IMR-90 (cell line): ENCODE measurements at regions not wholly inside any gene's neighbourhood (a gene's known extent, or its start where the extent isn't known, plus 50 kb on each side); places are given as distances from the start of the nearest gene placed in this dataset.

ENCODE experiments used
- ATAC-seq: fragments of 200-7000 bp; cut with Tn5 transposase; 2 replicates; pipeline ENCODE4 v1.9.1; 2020; ENCODE audit warnings: low read depth, mild to moderate bottlenecking, moderate library complexity
- BruUV-seq: library from RNA; stranded (reverse); fragments of 400-500 nt; replicated peaks from 2 replicates; lab custom pipeline; 2021; lab: Mats Ljungman, UMichigan
- CTCF ChIA-PET: fragments of 300-600 bp; formaldehyde crosslinking; extraction: SDS; loops from one replicate; lab custom pipeline; 2021; ENCODE audit warnings: antibody characterized with exemption; lab: Yijun Ruan, JAX
- POLR2A ChIA-PET: fragments of 300-600 bp; sonication (Branson Sonifier 250); formaldehyde crosslinking; loops from one replicate; lab custom pipeline; 2022; ENCODE audit warnings: antibody characterized with exemption; ENCODE audit not compliant: unreplicated experiment; lab: Charles Lee
- DNase-seq: peaks from one replicate; pipeline ENCODE4 v3.0.0; 2013
- H2AFZ ChIP-seq: replicated peaks from 2 replicates; pipeline ENCODE3; 2013; ENCODE audit warnings: low read length, mild to moderate bottlenecking; ENCODE audit not compliant: poor library complexity
- H2AK5ac ChIP-seq: 2 replicates; pipeline ENCODE4 v1.6.1; 2013; ENCODE audit warnings: low read depth, low read length, inconsistent platforms
- H2AK9ac ChIP-seq: replicated peaks from 2 replicates; pipeline ENCODE3; 2013; ENCODE audit warnings: mild to moderate bottlenecking, low read depth, low read length, moderate library complexity; ENCODE audit not compliant: poor library complexity
- H2BK120ac ChIP-seq: 2 replicates; pipeline ENCODE4 v1.6.1; 2013; ENCODE audit warnings: low read depth, low read length, inconsistent platforms
- H2BK15ac ChIP-seq: 3 replicates; pipeline ENCODE4 v1.6.1; 2013; ENCODE audit warnings: low read depth, low read length, inconsistent platforms
- H2BK20ac ChIP-seq: 2 replicates; pipeline ENCODE4 v1.6.1; 2013; ENCODE audit warnings: low read depth, mild to moderate bottlenecking, inconsistent platforms, low read length, moderate library complexity
- H2BK5ac ChIP-seq: 2 replicates; pipeline ENCODE4 v1.6.1; 2013; ENCODE audit warnings: mild to moderate bottlenecking, low read depth, low read length, inconsistent platforms; ENCODE audit not compliant: poor library complexity, severe bottlenecking
- H3K14ac ChIP-seq: replicated peaks from 2 replicates; pipeline ENCODE4 v1.6.1; 2013; ENCODE audit warnings: low read depth, low read length, inconsistent platforms
- H3K18ac ChIP-seq: 2 replicates; pipeline ENCODE4 v1.6.1; 2013; ENCODE audit warnings: low read depth, low read length, control low read depth
- H3K23ac ChIP-seq: 2 replicates; pipeline ENCODE4 v1.6.1; 2013; ENCODE audit warnings: low read depth, low read length, inconsistent platforms
- H3K27ac ChIP-seq: 2 replicates; pipeline ENCODE4 v1.5.1; 2013; ENCODE audit warnings: mild to moderate bottlenecking, control low read depth, low read length; ENCODE audit not compliant: insufficient read depth
- H3K27me3 ChIP-seq: 2 replicates; pipeline ENCODE4 v1.6.1; 2013; ENCODE audit warnings: low read length; ENCODE audit not compliant: control insufficient read depth, insufficient read depth
- H3K36me3 ChIP-seq: 2 replicates; pipeline ENCODE4 v1.6.1; 2013; ENCODE audit warnings: low read length, mixed read lengths; ENCODE audit not compliant: control insufficient read depth, insufficient read depth
- H3K4ac ChIP-seq: 2 replicates; pipeline ENCODE4 v1.6.1; 2013; ENCODE audit warnings: low read depth, low read length, inconsistent platforms
- H3K4me1 ChIP-seq: 2 replicates; pipeline ENCODE4 v1.6.1; 2013; ENCODE audit warnings: low read length, mixed read lengths; ENCODE audit not compliant: control insufficient read depth, insufficient read depth
- H3K4me2 ChIP-seq: 2 replicates; pipeline ENCODE4 v1.6.1; 2013; ENCODE audit warnings: low read depth, mild to moderate bottlenecking, control low read depth, low read length, moderate library complexity
- H3K4me3 ChIP-seq: 2 replicates; pipeline ENCODE4 v1.5.1; 2013; ENCODE audit warnings: low read depth, mild to moderate bottlenecking, control low read depth, low read length, moderate library complexity; ENCODE audit not compliant: insufficient read depth
- H3K56ac ChIP-seq: 2 replicates; pipeline ENCODE4 v1.6.1; 2013; ENCODE audit warnings: low read length, inconsistent platforms; ENCODE audit not compliant: insufficient read depth; ENCODE audit errors: extremely low read depth
- H3K79me1 ChIP-seq, 2 experiments: 2 replicates each; pipeline ENCODE4 v1.6.1; 2013; ENCODE audit warnings: low read length in 2 of 2, inconsistent platforms in 1 of 2, low read depth in 1 of 2
- H3K9ac ChIP-seq: 2 replicates; pipeline ENCODE4 v1.6.1; 2013; ENCODE audit warnings: low read depth, low read length, control low read depth
- H3K9me1 ChIP-seq: 2 replicates; pipeline ENCODE4 v1.6.1; 2013; ENCODE audit warnings: low read length, inconsistent platforms; ENCODE audit not compliant: insufficient read depth
- H3K9me3 ChIP-seq: 2 replicates; pipeline ENCODE4 v1.6.1; 2013; ENCODE audit warnings: low read length; ENCODE audit not compliant: control insufficient read depth, insufficient read depth
- H4K20me1 ChIP-seq: 2 replicates; pipeline ENCODE4 v1.6.1; 2013; ENCODE audit warnings: low read length, inconsistent platforms; ENCODE audit not compliant: insufficient read depth
- H4K5ac ChIP-seq: 2 replicates; pipeline ENCODE4 v1.6.1; 2013; ENCODE audit warnings: mild to moderate bottlenecking, low read depth, low read length, control low read depth
- H4K8ac ChIP-seq, 2 experiments: 2 replicates each; pipeline ENCODE4 v1.6.1; 2013; ENCODE audit warnings: low read depth in 2 of 2, low read length in 2 of 2, control low read depth in 1 of 2, inconsistent platforms in 1 of 2
- H4K91ac ChIP-seq: 2 replicates; pipeline ENCODE4 v1.6.1; 2013; ENCODE audit warnings: low read depth, low read length, inconsistent platforms; ENCODE audit not compliant: insufficient read depth
- BHLHE40 ChIP-seq: fragments of 150-350 bp; IDR thresholded peaks from 2 replicates; pipeline ENCODE4 v1.6.1; 2016; ENCODE audit warnings: mild to moderate bottlenecking, low read depth, low read length
- CEBPB ChIP-seq: IDR thresholded peaks from 2 replicates; pipeline ENCODE4 v1.6.1; 2012; ENCODE audit warnings: low read depth, low read length, improper control_type of control experiment
- CHD1 ChIP-seq: IDR thresholded peaks from 2 replicates; pipeline ENCODE4 v1.6.1; 2012; ENCODE audit warnings: low read depth, low read length, improper control_type of control experiment
- FOS ChIP-seq: fragments of 150-350 bp; IDR thresholded peaks from 2 replicates; pipeline ENCODE4 v1.6.1; 2016; ENCODE audit warnings: low read depth, low read length
- MAFK ChIP-seq: IDR thresholded peaks from 2 replicates; pipeline ENCODE4 v1.6.1; 2012; ENCODE audit warnings: low read depth, low read length, improper control_type of control experiment
- MAZ ChIP-seq: IDR thresholded peaks from 2 replicates; pipeline ENCODE4 v1.6.1; 2012; ENCODE audit warnings: low read depth, mild to moderate bottlenecking, low read length, improper control_type of control experiment, moderate library complexity, borderline replicate concordance
- MXI1 ChIP-seq: IDR thresholded peaks from 2 replicates; pipeline ENCODE4 v1.6.1; 2012; ENCODE audit warnings: low read depth, mild to moderate bottlenecking, low read length, moderate library complexity, borderline replicate concordance
- NFE2L2 ChIP-seq: fragments of 150-350 bp; IDR thresholded peaks from 2 replicates; pipeline ENCODE4 v1.6.1; 2016; ENCODE audit warnings: low read depth, mild to moderate bottlenecking, low read length
- POLR2A ChIP-seq: IDR thresholded peaks from 2 replicates; pipeline ENCODE4 v1.6.1; 2012; ENCODE audit warnings: mild to moderate bottlenecking, low read depth, low read length
- RAD21 ChIP-seq: IDR thresholded peaks from 2 replicates; pipeline ENCODE4 v1.6.1; 2012; ENCODE audit warnings: low read length, improper control_type of control experiment
- RCOR1 ChIP-seq: IDR thresholded peaks from 2 replicates; pipeline ENCODE4 v1.6.1; 2012; ENCODE audit warnings: mild to moderate bottlenecking, low read length, improper control_type of control experiment; ENCODE audit not compliant: insufficient replicate concordance
- RFX5 ChIP-seq: IDR thresholded peaks from 2 replicates; pipeline ENCODE4 v1.8.0; 2012; ENCODE audit warnings: low read depth, mild to moderate bottlenecking, low read length, moderate library complexity
- SMC3 ChIP-seq: fragments of 150-350 bp; IDR thresholded peaks from 2 replicates; pipeline ENCODE4 v1.6.1; 2016; ENCODE audit warnings: low read depth, mild to moderate bottlenecking, antibody characterized with exemption, low read length, moderate library complexity
- WGBS, 2 experiments: methylation state at CpG; one replicate each; pipeline versions ENCODE4 v1.1.5 to v1.1.7; 2013; ENCODE audit warnings: missing lambda C conversion rate in 2 of 2; ENCODE audit not compliant: insufficient read length in 1 of 2; ENCODE audit errors: extremely low coverage in 2 of 2; 5-methylcytosine and 5-hydroxymethylcytosine counted together
- dilution Hi-C: fragments of 300-500 bp; cut with HindIII; formaldehyde crosslinking; loops from one replicate; pipeline ENCODE4 v1.14.3; 2018; ENCODE audit warnings: low sequenced_read_pairs; ENCODE audit not compliant: unreplicated experiment
- in situ Hi-C: fragments of 300-500 bp; cut with MboI; formaldehyde crosslinking; loops from 3 replicates; pipeline ENCODE4 v1.14.3; 2019; ENCODE audit warnings: low sequenced_read_pairs, inconsistent platforms, mixed read lengths
- intact Hi-C: fragments of 100-400 bp; cut with micrococcal nuclease; formaldehyde crosslinking; loops from 2 replicates; pipeline ENCODE4 v1.10.0; 2022
- TF ChIP-seq, protein P1 (sequence below): fragments of 150-350 bp; IDR thresholded peaks from 2 replicates; pipeline ENCODE4 v1.6.1; 2016; ENCODE audit warnings: low read depth, mild to moderate bottlenecking, low read length, moderate library complexity, borderline replicate concordance
- TF ChIP-seq, protein P2 (sequence below): fragments of 150-350 bp; IDR thresholded peaks from 2 replicates; pipeline ENCODE4 v1.6.1; 2017; ENCODE audit warnings: mild to moderate bottlenecking, antibody characterized with exemption, low read length, low read depth
- TF ChIP-seq, protein P3 (sequence below): conservative IDR thresholded peaks from 2 replicates; pipeline ENCODE4 v1.5.1; 2012; ENCODE audit warnings: mild to moderate bottlenecking, low read depth, low read length, improper control_type of control experiment

DNA sequence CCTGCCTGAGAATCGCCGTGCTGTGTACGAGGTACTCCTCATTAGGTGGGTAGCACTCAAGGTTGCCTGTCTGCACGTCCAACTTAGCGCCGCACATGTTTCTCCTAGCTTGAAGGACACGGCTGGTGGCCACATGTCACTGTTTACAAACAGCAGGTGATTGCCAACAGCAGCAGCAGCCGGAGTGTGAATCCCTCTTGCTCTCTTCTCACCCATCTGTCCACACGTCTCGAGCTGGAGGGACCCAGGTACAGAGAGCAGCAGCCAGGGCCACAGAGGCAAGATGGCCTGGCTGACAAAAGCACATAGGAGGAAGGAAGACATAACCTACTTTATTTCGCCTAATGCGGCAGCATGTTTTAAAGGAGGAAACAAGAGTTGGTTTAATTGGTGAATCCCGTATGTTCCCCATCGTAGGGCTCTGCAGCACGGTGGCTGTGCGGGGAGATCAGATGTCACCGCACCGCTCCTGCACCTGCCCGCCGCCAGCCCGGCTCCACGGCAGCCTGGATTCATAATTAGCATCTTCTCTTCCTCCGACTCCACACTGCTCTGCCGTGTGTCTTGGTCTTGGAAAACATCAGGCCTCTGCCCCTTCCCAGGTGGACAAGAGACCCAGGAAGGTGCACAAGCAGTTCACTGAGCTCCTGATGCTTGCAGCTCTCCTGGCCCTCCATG lies 201.6 kb upstream of the IRX1 start:
- Histone ChIP-seq H3K18ac (no peak overlapping the region), H2BK15ac (no peak overlapping the region), H3K23ac (no peak overlapping the region), H3K4me2 (no peak overlapping the region), H3K79me1 (no peaks in the 10 kb centered on the region), H2BK5ac (no peak overlapping the region), H4K91ac (no peak overlapping the region), H3K36me3 (no peaks in the 10 kb centered on the region), H3K14ac (no peak overlapping the region), H3K56ac (no peak overlapping the region), H3K4me1 (no peaks in the 10 kb centered on the region), H3K4me3 (no peak overlapping the region), H3K9me1 (no peaks in the 10 kb centered on the region), H2BK120ac (no peak overlapping the region), H2AK9ac (no peak overlapping the region), H2BK20ac (no peak overlapping the region), H4K8ac (no peak overlapping the region), H3K9me3 (peaks cover 29% of the 10 kb centered on the region), H3K9ac (no peak overlapping the region), H4K20me1 (no peaks in the 10 kb centered on the region), H3K4ac (no peak overlapping the region), H2AK5ac (no peak overlapping the region), H4K5ac (no peak overlapping the region), H3K27me3 (no peaks in the 10 kb centered on the region), H3K27ac (no peak overlapping the region), H2AFZ (no peak overlapping the region)
- DNase-seq (no peak), ATAC-seq (no peak)
- no peak for TF ChIP-seq BHLHE40
- no peak for TF ChIP-seq CHD1
- TF ChIP-seq POLR2A: no peak
- no peak for TF ChIP-seq FOS
- TF ChIP-seq CEBPB: no peak
- no peak for TF ChIP-seq MXI1
- TF ChIP-seq, protein P1, sequence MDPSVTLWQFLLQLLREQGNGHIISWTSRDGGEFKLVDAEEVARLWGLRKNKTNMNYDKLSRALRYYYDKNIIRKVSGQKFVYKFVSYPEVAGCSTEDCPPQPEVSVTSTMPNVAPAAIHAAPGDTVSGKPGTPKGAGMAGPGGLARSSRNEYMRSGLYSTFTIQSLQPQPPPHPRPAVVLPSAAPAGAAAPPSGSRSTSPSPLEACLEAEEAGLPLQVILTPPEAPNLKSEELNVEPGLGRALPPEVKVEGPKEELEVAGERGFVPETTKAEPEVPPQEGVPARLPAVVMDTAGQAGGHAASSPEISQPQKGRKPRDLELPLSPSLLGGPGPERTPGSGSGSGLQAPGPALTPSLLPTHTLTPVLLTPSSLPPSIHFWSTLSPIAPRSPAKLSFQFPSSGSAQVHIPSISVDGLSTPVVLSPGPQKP: no peak
- no peak for TF ChIP-seq MAFK
- TF ChIP-seq SMC3: no peak
- no peak for TF ChIP-seq NFE2L2
- TF ChIP-seq MAZ: no peak
- TF ChIP-seq, protein P2, sequence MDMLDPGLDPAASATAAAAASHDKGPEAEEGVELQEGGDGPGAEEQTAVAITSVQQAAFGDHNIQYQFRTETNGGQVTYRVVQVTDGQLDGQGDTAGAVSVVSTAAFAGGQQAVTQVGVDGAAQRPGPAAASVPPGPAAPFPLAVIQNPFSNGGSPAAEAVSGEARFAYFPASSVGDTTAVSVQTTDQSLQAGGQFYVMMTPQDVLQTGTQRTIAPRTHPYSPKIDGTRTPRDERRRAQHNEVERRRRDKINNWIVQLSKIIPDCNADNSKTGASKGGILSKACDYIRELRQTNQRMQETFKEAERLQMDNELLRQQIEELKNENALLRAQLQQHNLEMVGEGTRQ: no peak
- TF ChIP-seq, protein P3, sequence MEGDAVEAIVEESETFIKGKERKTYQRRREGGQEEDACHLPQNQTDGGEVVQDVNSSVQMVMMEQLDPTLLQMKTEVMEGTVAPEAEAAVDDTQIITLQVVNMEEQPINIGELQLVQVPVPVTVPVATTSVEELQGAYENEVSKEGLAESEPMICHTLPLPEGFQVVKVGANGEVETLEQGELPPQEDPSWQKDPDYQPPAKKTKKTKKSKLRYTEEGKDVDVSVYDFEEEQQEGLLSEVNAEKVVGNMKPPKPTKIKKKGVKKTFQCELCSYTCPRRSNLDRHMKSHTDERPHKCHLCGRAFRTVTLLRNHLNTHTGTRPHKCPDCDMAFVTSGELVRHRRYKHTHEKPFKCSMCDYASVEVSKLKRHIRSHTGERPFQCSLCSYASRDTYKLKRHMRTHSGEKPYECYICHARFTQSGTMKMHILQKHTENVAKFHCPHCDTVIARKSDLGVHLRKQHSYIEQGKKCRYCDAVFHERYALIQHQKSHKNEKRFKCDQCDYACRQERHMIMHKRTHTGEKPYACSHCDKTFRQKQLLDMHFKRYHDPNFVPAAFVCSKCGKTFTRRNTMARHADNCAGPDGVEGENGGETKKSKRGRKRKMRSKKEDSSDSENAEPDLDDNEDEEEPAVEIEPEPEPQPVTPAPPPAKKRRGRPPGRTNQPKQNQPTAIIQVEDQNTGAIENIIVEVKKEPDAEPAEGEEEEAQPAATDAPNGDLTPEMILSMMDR: no peak
- no peak for TF ChIP-seq RCOR1
- TF ChIP-seq RAD21: no peak
- TF ChIP-seq RFX5: no peak
- CTCF ChIA-PET: no interaction called here
- whole genome bisulfite sequencing, 2 experiments: 14% methylated on average over 7 of the region's 24 CpGs; no CpG with 5 or more reads in 1 of the 2 experiments
- POLR2A ChIA-PET: no interaction called here
- dilution Hi-C loops: no loop called here
- BruUV-seq: no TSS peak
- in situ Hi-C loops: no loop called here
- intact Hi-C loops: no loop called here
